ENCODE measurements at regions not wholly inside any gene's neighbourhood (a gene's known extent, or its start where the extent isn't known, plus 50 kb on each side); places are given as distances from the start of the nearest gene placed in this dataset.

- TF ChIP-seq CTCF (conservative IDR thresholded peaks at IDR 0.05; ENCODE audit: low read depth, low read length): no peak
- TF ChIP-seq EZH2 (IDR thresholded peaks at IDR 0.05; ENCODE audit: borderline replicate concordance, low read depth, low read length, poor library complexity, severe bottlenecking): no peak
These were observed 566.6 kb downstream of the RPS29 start for GRCh38 chr14:49019467-49020115.
